Common myeloid progenitor, CD34-positive (primary cell): ENCODE measurements at regions not wholly inside any gene's neighbourhood (a gene's known extent, or its start where the extent isn't known, plus 50 kb on each side); places are given as distances from the start of the nearest gene placed in this dataset.

ENCODE experiments used
- CTCF ChIA-PET: fragments of 350-600 bp; sonication (Branson Sonifier 250); formaldehyde crosslinking; loops from one replicate; lab custom pipeline; 2021; ENCODE audit warnings: antibody characterized with exemption; lab: Charles Lee
- POLR2A ChIA-PET: fragments of 350-600 bp; sonication (Branson Sonifier 250); formaldehyde crosslinking; loops from one replicate; lab custom pipeline; 2021; ENCODE audit warnings: antibody characterized with exemption; lab: Charles Lee
- DNase-seq, 3 donors: peaks; one replicate each; pipeline versions ENCODE4 v3.0.0 to v3.0.0-alpha.2; 2013
- H3K27ac ChIP-seq, 2 experiments: 1 replicate in 1 of 2; 2 replicates in 1 of 2; pipeline ENCODE4 v1.7.0; 2013; ENCODE audit warnings: inconsistent platforms in 2 of 2, low read length in 2 of 2, mild to moderate bottlenecking in 2 of 2, low read depth in 1 of 2, moderate library complexity in 1 of 2; ENCODE audit not compliant: severe bottlenecking in 2 of 2, insufficient read depth in 1 of 2, poor library complexity in 1 of 2
- H3K27me3 ChIP-seq, 5 experiments: replicated peaks in 2 of 5; 1 replicate in 3 of 5; 2 replicates in 2 of 5; pipeline versions ENCODE4 v1.6.1 to v1.7.0; 2013; ENCODE audit warnings: low read length in 4 of 5, mild to moderate bottlenecking in 2 of 5, moderate library complexity in 2 of 5, inconsistent platforms in 1 of 5; ENCODE audit not compliant: insufficient read depth in 5 of 5, control insufficient read depth in 4 of 5
- H3K36me3 ChIP-seq, 4 experiments: 1 replicate in 2 of 4; 2 replicates in 2 of 4; pipeline versions ENCODE4 v1.6.1 to v1.7.0; 2013; ENCODE audit warnings: low read length in 3 of 4, control low read depth in 1 of 4, mild to moderate bottlenecking in 1 of 4; ENCODE audit not compliant: control insufficient read depth in 4 of 4, insufficient read depth in 4 of 4
- H3K4me1 ChIP-seq, 4 experiments: 1 replicate in 3 of 4; 2 replicates in 1 of 4; pipeline versions ENCODE4 v1.6.1 to v1.7.1; 2013; ENCODE audit warnings: low read length in 3 of 4, mild to moderate bottlenecking in 3 of 4, control low read depth in 1 of 4, inconsistent platforms in 1 of 4, moderate library complexity in 1 of 4; ENCODE audit not compliant: control insufficient read depth in 4 of 4, insufficient read depth in 4 of 4; ENCODE audit errors: control extremely low read depth in 1 of 4
- H3K4me3 ChIP-seq, 7 experiments: 1 replicate in 4 of 7; 2 replicates in 3 of 7; pipeline versions ENCODE4 v1.5.1 to v1.7.0; 2013; ENCODE audit warnings: mild to moderate bottlenecking in 7 of 7, low read length in 6 of 7, moderate library complexity in 6 of 7, inconsistent platforms in 2 of 7, low read depth in 2 of 7, control low read depth in 1 of 7; ENCODE audit not compliant: insufficient read depth in 4 of 7, control insufficient read depth in 1 of 7; ENCODE audit errors: extremely low read depth in 1 of 7
- H3K9me3 ChIP-seq, 5 experiments: 1 replicate in 4 of 5; 2 replicates in 1 of 5; pipeline versions ENCODE4 v1.6.1 to v1.7.1; 2013; ENCODE audit warnings: low read length in 4 of 5, mild to moderate bottlenecking in 2 of 5, inconsistent platforms in 1 of 5, low read depth in 1 of 5, moderate library complexity in 1 of 5; ENCODE audit not compliant: control insufficient read depth in 4 of 5, insufficient read depth in 2 of 5; ENCODE audit errors: control extremely low read depth in 1 of 5
- WGBS: methylation state at CpG from one replicate; pipeline ENCODE4 v1.1.5; 2013; ENCODE audit not compliant: insufficient coverage; 5-methylcytosine and 5-hydroxymethylcytosine counted together

GRCh38 chr5:71874521-71874920 lies 155.4 kb downstream of the CARTPT start:
- Histone ChIP-seq H3K27ac (no peak overlapping the region), H3K4me1 (no peaks in the 10 kb centered on the region), H3K27me3 (peaks cover 0 to 2% (median 0%) of the 10 kb centered on the region in 5 experiments), H3K4me3 (no peak overlapping the region), H3K9me3 (peaks cover 0 to 2% (median 0%) of the 10 kb centered on the region in 5 experiments), H3K36me3 (no peaks in the 10 kb centered on the region)
- no CpG with 5 or more reads among the region's 2 CpGs for WGBS
- DNase-seq = no peak
- POLR2A ChIA-PET = no interaction called here
- CTCF ChIA-PET = no interaction called here

- H3K4me1 ChIP-seq = no peaks in the 10 kb centered on the region
- no peak for DNase-seq
- H3K9me3 ChIP-seq = no peaks in the 10 kb centered on the region
- no peak overlapping the region for H3K27ac ChIP-seq
- H3K27me3 ChIP-seq = peaks cover 0 to 2% (median 0%) of the 10 kb centered on the region in 5 experiments
- no peak overlapping the region for H3K4me3 ChIP-seq
- ChIA-PET CTCF (no interaction called here), POLR2A (no interaction called here)
- no peaks in the 10 kb centered on the region for H3K36me3 ChIP-seq
- WGBS = 100% methylated on average over 1 of the region's 1 CpG
Observed at GRCh38 chr5:71877511-71877910, 158.4 kb downstream of the CARTPT start.

- Histone ChIP-seq H3K4me3 (no peak overlapping the region), H3K27me3 (peaks cover 0 to 2% (median 0%) of the 10 kb centered on the region in 5 experiments), H3K27ac (no peak overlapping the region), H3K9me3 (no peaks in the 10 kb centered on the region), H3K36me3 (no peaks in the 10 kb centered on the region), H3K4me1 (no peaks in the 10 kb centered on the region)
- ChIA-PET POLR2A (no interaction called here), CTCF (no interaction called here)
- no peak for DNase-seq
- whole genome bisulfite sequencing = 98% methylated on average over 5 of the region's 5 CpGs
Observed at GRCh38 chr5:71880536-71880935, 161.5 kb downstream of the CARTPT start.

GRCh38 chr5:71882826-71883741 lies 164.0 kb downstream of the CARTPT start:
- WGBS = 93% methylated on average over 9 of the region's 10 CpGs
- ChIA-PET POLR2A (no interaction called here), CTCF (no interaction called here)
- H3K4me1 ChIP-seq = no peaks in the 10 kb centered on the region
- H3K4me3 ChIP-seq = no peak overlapping the region
- no peaks in the 10 kb centered on the region for H3K36me3 ChIP-seq
- no peak for DNase-seq
- no peak overlapping the region for H3K27ac ChIP-seq
- no peaks in the 10 kb centered on the region for H3K27me3 ChIP-seq
- H3K9me3 ChIP-seq = no peaks in the 10 kb centered on the region

- no peak overlapping the region for H3K27ac ChIP-seq
- H3K27me3 ChIP-seq = peaks cover 0 to under 1% (median 0%) of the 10 kb centered on the region in 5 experiments
- ChIA-PET POLR2A (no interaction called here), CTCF (no interaction called here)
- no peaks in the 10 kb centered on the region for H3K9me3 ChIP-seq
- H3K4me3 ChIP-seq = no peak overlapping the region
- DNase-seq = no peak
- 94% methylated on average over 2 of the region's 2 CpGs for WGBS
- H3K36me3 ChIP-seq = no peaks in the 10 kb centered on the region
- H3K4me1 ChIP-seq = no peaks in the 10 kb centered on the region
Observed at GRCh38 chr5:71883742-71884103, 164.6 kb downstream of the CARTPT start.

- CTCF ChIA-PET = no interaction called here
- Histone ChIP-seq H3K4me3 (no peak overlapping the region), H3K4me1 (no peaks in the 10 kb centered on the region), H3K9me3 (no peaks in the 10 kb centered on the region), H3K27me3 (peaks cover 0 to 2% (median 0%) of the 10 kb centered on the region in 5 experiments), H3K27ac (no peak overlapping the region), H3K36me3 (no peaks in the 10 kb centered on the region)
- POLR2A ChIA-PET = no interaction called here
- no peak for DNase-seq
Observed at GRCh38 chr5:71884926-71885325, 165.9 kb downstream of the CARTPT start.

GRCh38 chr5:71886406-71886805 lies 167.3 kb downstream of the CARTPT start:
- no peaks in the 10 kb centered on the region for H3K4me1 ChIP-seq
- H3K4me3 ChIP-seq = no peak overlapping the region
- ChIA-PET CTCF (no interaction called here), POLR2A (no interaction called here)
- no peaks in the 10 kb centered on the region for H3K36me3 ChIP-seq
- no CpG with 5 or more reads among the region's 2 CpGs for WGBS
- H3K9me3 ChIP-seq = no peaks in the 10 kb centered on the region
- H3K27me3 ChIP-seq = peaks cover 0 to 4% (median 0%) of the 10 kb centered on the region in 5 experiments
- no peak for DNase-seq
- H3K27ac ChIP-seq = no peak overlapping the region
